Activated T-helper 1 cell treated with anti-CD3 and anti-CD28 coated beads, Interleukin-12 subunit alpha, Interleukin-12 subunit beta, Interleukin-2, Interleukin-4 antibody, amounts not matched to agents 30 ng/mL and 10 ng/mL and 1 ng/mL, durations not matched to agents 14 hours and 24 hours and 36 hours (primary cell): ENCODE measurements at regions not wholly inside any gene's neighbourhood (a gene's known extent, or its start where the extent isn't known, plus 50 kb on each side); places are given as distances from the start of the nearest gene placed in this dataset.

ENCODE experiments used
- DNase-seq: peaks from one replicate; pipeline ENCODE4 v3.0.0; 2021; ENCODE audit warnings: low spot score
- H3K27ac Mint-ChIP-seq: one replicate; pipeline ENCODE4 v1.8.0; 2021; ENCODE audit warnings: mild to moderate bottlenecking, mixed read lengths
- H3K27me3 Mint-ChIP-seq: one replicate; pipeline ENCODE4 v1.8.0; 2022; ENCODE audit warnings: mild to moderate bottlenecking, moderate library complexity, mixed read lengths; ENCODE audit not compliant: insufficient read depth
- H3K36me3 Mint-ChIP-seq: one replicate; pipeline ENCODE4 v1.8.0; 2021; ENCODE audit warnings: low read depth, mixed read lengths
- H3K4me1 Mint-ChIP-seq: one replicate; pipeline ENCODE4 v1.8.0; 2021; ENCODE audit warnings: low read depth, mixed read lengths
- H3K4me3 Mint-ChIP-seq: one replicate; pipeline ENCODE4 v1.8.0; 2021; ENCODE audit warnings: mild to moderate bottlenecking, moderate library complexity, mixed read lengths
- H3K9me3 Mint-ChIP-seq: one replicate; pipeline ENCODE4 v1.8.0; 2021; ENCODE audit warnings: mixed read lengths
- intact Hi-C: fragments of 100-400 bp; cut with micrococcal nuclease; formaldehyde crosslinking; loops from one replicate; pipeline ENCODE4 v1.15.1; 2024

DNA sequence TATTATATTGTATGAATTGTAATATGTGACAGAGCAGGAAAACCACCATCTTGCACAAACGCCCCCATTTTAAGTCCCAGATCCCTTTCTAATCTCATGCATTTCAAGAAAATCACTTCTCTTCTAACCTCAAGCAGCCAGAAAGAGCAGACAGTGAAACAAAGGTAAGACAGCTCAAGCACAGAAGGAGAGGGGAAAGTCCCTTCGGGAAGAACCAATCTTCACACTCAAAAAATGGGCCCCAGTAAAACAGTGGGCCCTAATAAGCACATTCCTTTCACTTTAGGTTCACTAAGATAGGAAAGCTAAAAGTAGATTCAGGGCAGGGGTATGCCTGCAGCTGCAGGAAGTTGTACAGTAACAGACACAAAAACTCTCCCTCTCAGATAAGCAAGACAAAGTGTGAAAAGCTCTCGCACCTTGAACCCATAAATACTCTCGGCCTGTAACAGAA, 1268.7 kb downstream of the SI start:
- no peaks in the 10 kb centered on the region for H3K36me3 Mint-ChIP-seq
- H3K4me3 Mint-ChIP-seq = no peak overlapping the region
- no peaks in the 10 kb centered on the region for H3K4me1 Mint-ChIP-seq
- H3K27me3 Mint-ChIP-seq = no peaks in the 10 kb centered on the region
- no peaks in the 10 kb centered on the region for H3K9me3 Mint-ChIP-seq
- no peak for DNase-seq
- no peak overlapping the region for H3K27ac Mint-ChIP-seq
- intact Hi-C loops = no loop called here

DNA sequence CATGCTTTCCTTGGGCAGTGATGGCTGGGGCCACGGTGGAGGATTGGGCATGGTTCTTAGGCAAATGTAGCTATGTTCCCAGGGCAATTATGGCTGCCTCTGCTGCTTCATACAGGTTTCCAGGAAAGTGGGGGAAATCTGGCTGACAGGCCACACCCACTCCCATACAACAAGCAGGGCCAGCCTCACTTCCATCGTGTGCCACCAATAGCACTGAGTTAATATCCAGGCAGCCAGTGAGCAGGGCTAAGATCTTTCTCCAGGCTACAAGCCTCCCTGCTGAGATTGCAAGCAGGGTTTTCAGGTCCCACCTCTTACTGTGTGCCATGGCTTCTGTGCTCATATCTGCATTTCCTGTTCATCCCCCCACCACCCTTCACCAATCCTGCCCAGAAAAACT, 1291.9 kb downstream of the SI start:
- H3K27ac Mint-ChIP-seq = no peak overlapping the region
- H3K27me3 Mint-ChIP-seq = no peaks in the 10 kb centered on the region
- H3K36me3 Mint-ChIP-seq = no peaks in the 10 kb centered on the region
- H3K9me3 Mint-ChIP-seq = no peaks in the 10 kb centered on the region
- no peaks in the 10 kb centered on the region for H3K4me1 Mint-ChIP-seq
- no peak for DNase-seq
- no peak overlapping the region for H3K4me3 Mint-ChIP-seq
- intact Hi-C loops = no loop called here

DNA sequence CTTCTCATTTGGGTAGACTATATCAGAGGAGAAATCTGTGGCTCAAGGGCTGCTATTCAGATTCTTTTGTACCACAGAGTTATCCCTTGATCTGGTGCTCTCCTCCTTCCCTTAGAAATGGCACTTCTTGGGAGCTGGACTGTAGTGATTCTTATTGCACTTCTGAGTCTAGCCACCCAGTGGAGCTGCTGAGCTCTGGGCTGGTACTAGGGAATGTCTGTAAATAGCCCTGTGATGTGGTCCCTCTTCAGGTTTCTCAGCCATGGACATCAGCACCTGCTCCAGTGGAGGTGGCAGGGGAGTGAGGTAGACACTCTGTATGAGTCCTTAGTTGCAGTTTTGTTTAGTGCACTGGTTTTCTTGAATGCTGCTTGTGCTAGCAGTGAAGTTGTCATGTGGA, 1292.6 kb downstream of the SI start:
- DNase-seq = no peak
- Mint-ChIP-seq H3K4me1 (no peaks in the 10 kb centered on the region), H3K27me3 (no peaks in the 10 kb centered on the region), H3K4me3 (no peak overlapping the region), H3K36me3 (no peaks in the 10 kb centered on the region), H3K9me3 (no peaks in the 10 kb centered on the region), H3K27ac (no peak overlapping the region)
- intact Hi-C loops = no loop called here

DNA sequence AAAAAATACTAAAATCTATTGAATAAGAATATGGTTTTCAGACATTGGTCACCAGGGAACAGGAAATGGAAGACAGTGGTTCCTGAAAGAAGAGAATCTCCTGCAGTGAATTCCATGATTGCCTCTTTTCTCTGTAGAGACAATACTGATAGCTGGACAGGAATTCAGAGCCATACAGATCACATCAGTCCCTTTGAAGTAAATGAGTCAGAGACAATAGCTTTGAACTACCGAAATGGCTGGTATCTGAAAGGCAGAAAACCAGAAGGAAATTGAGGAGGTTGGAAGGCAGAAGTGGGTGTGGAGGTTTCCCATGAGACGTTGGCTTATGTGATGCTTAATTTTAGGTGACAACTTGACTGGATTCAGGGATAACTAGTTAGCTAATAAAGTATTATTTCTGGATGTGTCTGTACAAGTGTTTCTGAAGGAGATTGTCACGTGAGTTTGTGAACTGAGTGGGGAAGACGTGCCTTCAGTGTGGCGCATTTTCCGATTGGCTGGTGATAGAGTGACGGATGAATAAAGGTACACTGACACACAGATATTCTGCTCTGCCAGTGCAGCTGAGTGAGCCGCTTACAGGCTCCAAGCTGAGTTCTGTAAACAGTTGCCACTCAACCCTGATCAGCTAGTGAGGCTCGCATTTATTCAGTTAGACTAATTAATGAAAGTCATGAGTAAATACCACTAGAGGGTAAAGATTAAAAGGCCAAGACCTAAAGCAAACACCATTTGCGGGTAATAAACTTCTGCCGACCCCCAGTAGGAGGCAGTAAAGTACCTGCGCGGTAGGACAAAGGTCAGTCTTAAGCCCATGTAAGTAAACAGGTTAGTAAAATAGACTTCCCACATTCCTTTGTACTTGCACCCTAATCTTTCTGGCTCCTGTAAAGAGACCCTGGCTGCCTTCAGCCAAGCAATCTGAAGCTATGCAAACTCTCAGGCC, 1298.6 kb downstream of the SI start:
- no peaks in the 10 kb centered on the region for H3K27me3 Mint-ChIP-seq
- intact Hi-C loops = no loop called here
- H3K36me3 Mint-ChIP-seq = no peaks in the 10 kb centered on the region
- H3K27ac Mint-ChIP-seq = no peak overlapping the region
- DNase-seq = no peak
- H3K4me1 Mint-ChIP-seq = no peaks in the 10 kb centered on the region
- peaks cover 11% of the 10 kb centered on the region for H3K9me3 Mint-ChIP-seq
- H3K4me3 Mint-ChIP-seq = no peak overlapping the region

DNA sequence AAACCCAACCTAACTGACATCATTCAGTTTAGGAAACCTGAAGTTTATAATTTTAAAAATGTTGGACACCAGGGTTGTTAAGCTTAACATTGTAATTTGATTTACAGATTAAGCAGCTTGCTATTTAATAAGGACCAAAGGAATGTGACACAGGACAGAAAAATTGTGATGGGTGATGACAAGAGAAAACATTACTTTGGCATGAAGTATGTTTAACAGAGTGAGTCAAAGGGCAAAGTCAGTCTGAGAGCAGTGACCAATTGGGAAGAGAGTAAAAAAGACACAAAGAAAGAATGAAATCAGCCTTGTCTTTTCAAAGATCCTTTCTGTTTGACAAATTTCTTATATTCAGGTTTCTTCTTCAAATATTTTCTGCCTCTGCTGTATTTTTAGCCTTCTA, 1301.6 kb downstream of the SI start:
- H3K4me1 Mint-ChIP-seq = no peaks in the 10 kb centered on the region
- no peak overlapping the region for H3K27ac Mint-ChIP-seq
- no peak for DNase-seq
- intact Hi-C loops = no loop called here
- no peak overlapping the region for H3K4me3 Mint-ChIP-seq
- H3K27me3 Mint-ChIP-seq = no peaks in the 10 kb centered on the region
- H3K36me3 Mint-ChIP-seq = no peaks in the 10 kb centered on the region
- H3K9me3 Mint-ChIP-seq = peaks cover 11% of the 10 kb centered on the region

DNA sequence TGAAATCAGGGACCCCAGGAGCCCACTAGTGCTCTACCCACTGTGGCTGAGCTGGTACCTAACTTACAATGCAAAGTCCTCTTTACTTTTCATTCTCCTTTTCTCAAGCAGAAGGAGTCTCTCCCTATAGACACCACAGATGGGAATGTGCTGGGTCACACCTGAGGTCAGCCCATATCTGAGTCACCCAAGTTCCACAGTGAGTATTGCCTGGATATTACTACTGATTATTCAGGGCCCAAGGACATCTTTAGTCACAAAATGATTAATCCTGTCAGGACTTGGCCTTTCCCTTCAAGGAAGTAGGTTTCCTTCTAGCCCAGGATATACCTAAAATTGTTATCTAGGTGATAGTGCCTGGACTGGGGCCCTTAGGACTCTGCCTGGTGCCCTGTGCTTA, 1305.2 kb downstream of the SI start:
- intact Hi-C loops = no loop called here
- H3K27ac Mint-ChIP-seq = no peak overlapping the region
- DNase-seq = no peak
- no peaks in the 10 kb centered on the region for H3K4me1 Mint-ChIP-seq
- no peak overlapping the region for H3K4me3 Mint-ChIP-seq
- H3K36me3 Mint-ChIP-seq = no peaks in the 10 kb centered on the region
- H3K27me3 Mint-ChIP-seq = no peaks in the 10 kb centered on the region
- H3K9me3 Mint-ChIP-seq = peaks cover 15% of the 10 kb centered on the region

DNA sequence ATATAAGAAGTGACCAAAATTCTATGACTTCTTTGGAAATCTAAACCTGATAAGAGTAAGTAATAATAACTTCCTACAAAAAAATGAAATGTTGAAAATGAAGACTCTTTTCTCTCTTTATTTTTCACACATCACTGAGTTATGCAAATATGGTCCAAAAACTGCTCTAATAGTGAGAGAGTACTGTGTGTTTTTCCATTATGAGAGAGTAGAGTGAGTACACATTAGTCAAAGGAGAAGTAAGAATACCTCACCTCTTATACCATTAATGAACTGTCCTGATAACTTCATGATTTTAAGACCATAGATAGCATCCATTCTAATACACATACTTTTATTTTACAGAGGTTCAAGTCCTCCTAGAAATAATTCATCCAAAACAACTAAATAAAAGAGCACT, 1310.2 kb downstream of the SI start:
- H3K4me1 Mint-ChIP-seq = no peaks in the 10 kb centered on the region
- no peak overlapping the region for H3K27ac Mint-ChIP-seq
- H3K9me3 Mint-ChIP-seq = peaks cover 4% of the 10 kb centered on the region
- no peaks in the 10 kb centered on the region for H3K36me3 Mint-ChIP-seq
- intact Hi-C loops = no loop called here
- no peak overlapping the region for H3K4me3 Mint-ChIP-seq
- no peaks in the 10 kb centered on the region for H3K27me3 Mint-ChIP-seq
- DNase-seq = no peak

DNA sequence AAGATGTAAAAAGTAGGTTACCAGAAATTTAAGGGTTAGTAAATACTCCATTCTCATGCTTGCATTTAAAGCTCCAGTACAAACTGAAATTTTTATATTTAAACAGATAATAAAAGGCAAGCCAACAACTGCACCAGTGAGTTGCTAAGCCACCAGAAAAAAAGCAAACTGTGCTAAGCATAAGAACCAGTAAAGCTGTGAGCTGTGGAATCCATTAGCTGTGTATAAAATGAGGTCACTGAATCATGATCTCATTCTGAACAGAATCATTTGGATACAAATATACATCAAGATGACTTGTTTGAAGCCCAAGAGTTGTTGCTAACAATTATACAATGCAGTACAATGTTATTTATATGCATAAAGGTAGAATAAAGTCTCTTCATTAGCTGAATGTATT, 1312.2 kb downstream of the SI start:
- no peak overlapping the region for H3K27ac Mint-ChIP-seq
- H3K9me3 Mint-ChIP-seq = peaks cover 4% of the 10 kb centered on the region
- H3K4me1 Mint-ChIP-seq = no peaks in the 10 kb centered on the region
- H3K4me3 Mint-ChIP-seq = no peak overlapping the region
- intact Hi-C loops = no loop called here
- no peak for DNase-seq
- H3K36me3 Mint-ChIP-seq = no peaks in the 10 kb centered on the region
- no peaks in the 10 kb centered on the region for H3K27me3 Mint-ChIP-seq

DNA sequence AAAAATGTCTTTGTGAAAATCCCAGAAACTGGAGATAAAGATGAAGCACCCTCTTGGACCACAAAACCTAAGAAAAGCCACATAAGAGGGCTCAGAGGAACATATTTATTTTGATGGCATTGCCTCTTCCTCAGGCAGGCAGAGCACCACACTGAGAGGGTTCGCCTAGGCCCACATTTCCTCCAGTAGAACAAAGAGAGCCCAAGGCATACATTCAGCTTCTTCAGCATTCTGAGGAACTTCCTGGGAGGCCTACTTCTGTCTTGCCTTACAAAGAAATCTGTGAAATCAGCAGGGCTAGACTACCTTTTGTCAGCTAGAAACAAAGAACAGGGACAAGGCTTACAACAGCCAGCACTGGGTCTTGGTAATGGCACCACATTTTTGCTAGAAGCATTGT, 1325.3 kb downstream of the SI start:
- no peak overlapping the region for H3K27ac Mint-ChIP-seq
- intact Hi-C loops = no loop called here
- no peaks in the 10 kb centered on the region for H3K27me3 Mint-ChIP-seq
- H3K9me3 Mint-ChIP-seq = peaks cover 34% of the 10 kb centered on the region
- no peaks in the 10 kb centered on the region for H3K4me1 Mint-ChIP-seq
- H3K4me3 Mint-ChIP-seq = no peak overlapping the region
- DNase-seq = no peak
- no peaks in the 10 kb centered on the region for H3K36me3 Mint-ChIP-seq

DNA sequence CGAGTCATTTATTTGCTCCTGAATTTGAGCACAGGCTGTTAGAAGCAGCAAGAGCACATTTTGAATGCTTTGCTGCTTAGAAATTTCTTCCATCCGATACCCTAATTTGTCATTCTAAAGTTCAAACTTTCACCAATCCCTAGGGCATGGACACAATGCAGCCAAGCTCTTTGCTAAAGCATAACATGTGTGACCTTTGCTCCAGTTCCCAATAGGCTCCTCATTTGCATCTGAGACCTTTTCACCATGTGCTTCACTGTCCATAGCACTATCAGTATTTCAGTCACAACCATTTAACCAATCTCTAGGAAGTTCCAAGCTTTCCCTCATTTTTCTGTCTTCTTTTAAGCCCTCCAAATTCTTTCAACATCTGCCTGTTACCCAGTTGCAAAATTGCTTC, 1333.1 kb downstream of the SI start:
- Mint-ChIP-seq H3K27ac (no peak overlapping the region), H3K4me3 (no peak overlapping the region)
- intact Hi-C loops = no loop called here

DNA sequence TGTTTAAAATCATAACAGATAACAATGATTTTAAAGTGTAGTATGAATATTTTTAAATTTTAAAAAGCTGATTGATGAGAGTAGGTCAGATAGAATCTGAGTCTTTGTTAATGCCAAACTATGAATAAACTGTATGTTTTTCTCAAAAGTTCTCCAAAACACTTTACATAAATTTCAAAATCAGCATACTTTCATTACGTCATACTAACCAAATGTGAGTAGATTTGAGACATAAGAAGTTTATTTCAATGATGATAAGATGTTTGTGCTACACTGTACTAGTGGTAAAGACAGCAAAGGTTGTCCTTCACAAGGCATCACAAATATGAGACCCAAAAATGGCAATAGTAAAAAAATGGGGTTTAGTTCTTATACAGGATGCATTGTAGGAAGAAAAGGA, 1342.9 kb downstream of the SI start:
- no peak for DNase-seq
- no peak overlapping the region for H3K4me3 Mint-ChIP-seq
- intact Hi-C loops = no loop called here
- peaks cover 6% of the 10 kb centered on the region for H3K9me3 Mint-ChIP-seq
- H3K27ac Mint-ChIP-seq = no peak overlapping the region
- no peaks in the 10 kb centered on the region for H3K36me3 Mint-ChIP-seq
- H3K4me1 Mint-ChIP-seq = no peaks in the 10 kb centered on the region
- no peaks in the 10 kb centered on the region for H3K27me3 Mint-ChIP-seq

More for the DNA sequence above, 1333.1 kb downstream of the SI start:
- DNase-seq = no peak
- Mint-ChIP-seq H3K36me3 (no peaks in the 10 kb centered on the region), H3K4me1 (no peaks in the 10 kb centered on the region), H3K27me3 (no peaks in the 10 kb centered on the region), H3K9me3 (peaks cover 16% of the 10 kb centered on the region)

DNA sequence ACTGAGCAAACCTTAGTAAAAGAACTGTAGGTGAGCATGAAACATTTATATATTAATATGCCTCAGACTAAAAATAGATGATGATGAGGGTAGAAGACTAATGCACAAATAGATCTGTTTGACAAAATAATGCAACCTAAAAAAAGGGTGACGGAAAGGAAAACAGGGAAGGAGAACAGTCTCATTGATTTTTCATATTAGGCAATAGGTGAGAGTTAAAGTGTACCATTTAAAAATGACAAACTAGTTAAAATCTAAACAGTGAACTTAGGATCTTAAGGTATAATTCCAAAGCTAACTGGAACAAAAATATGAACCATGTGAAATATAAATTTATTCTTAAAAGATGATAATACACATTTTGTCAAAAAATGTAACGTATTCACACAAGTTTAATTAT, 1347.6 kb downstream of the SI start:
- intact Hi-C loops = no loop called here
- DNase-seq = no peak
- Mint-ChIP-seq H3K36me3 (no peaks in the 10 kb centered on the region), H3K27ac (no peak overlapping the region), H3K9me3 (no peaks in the 10 kb centered on the region), H3K4me1 (no peaks in the 10 kb centered on the region), H3K27me3 (no peaks in the 10 kb centered on the region), H3K4me3 (no peak overlapping the region)

DNA sequence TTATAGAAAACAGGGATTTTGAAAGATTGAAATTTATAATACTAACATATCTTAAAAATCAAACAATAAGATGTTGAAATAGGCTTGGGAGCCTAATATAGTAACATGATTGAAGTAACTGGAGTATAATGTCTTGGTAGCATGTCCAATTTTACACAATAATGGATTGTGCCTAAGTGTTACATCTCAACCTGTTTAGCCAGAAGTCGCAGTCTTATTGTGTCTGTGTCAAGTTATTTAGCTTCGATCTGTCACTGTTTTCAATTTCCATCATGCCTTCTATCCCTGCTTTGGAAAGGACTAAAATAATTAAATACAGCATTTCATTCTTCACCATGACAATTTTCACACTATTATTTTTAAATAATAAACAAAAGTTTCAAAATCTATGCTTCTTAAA, 1352.2 kb downstream of the SI start:
- Mint-ChIP-seq H3K4me3 (no peak overlapping the region), H3K4me1 (no peaks in the 10 kb centered on the region), H3K27me3 (no peaks in the 10 kb centered on the region), H3K9me3 (peaks cover 2% of the 10 kb centered on the region), H3K27ac (no peak overlapping the region), H3K36me3 (no peaks in the 10 kb centered on the region)
- DNase-seq = no peak
- intact Hi-C loops = no loop called here

DNA sequence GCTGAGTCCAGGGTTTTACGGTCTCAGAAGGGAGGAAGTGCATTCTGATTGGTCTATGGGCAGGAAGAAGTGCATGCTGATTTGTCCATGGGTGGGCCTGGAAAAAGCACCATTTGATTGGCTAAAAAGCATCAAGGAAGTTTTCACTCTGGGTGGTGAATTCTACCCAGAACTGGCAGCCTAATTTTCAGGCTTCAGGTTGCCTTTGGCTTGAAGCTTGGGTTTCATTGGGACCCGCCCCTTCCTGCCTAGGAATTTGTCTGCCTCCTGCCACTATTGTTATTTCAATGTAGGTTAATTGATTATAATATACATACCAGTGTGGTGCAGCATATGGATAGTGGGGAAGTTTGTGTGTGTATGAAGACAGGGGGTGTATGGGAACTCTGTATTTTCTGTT, 1355.9 kb downstream of the SI start:
- H3K27me3 Mint-ChIP-seq = no peaks in the 10 kb centered on the region
- no peak for DNase-seq
- no peak overlapping the region for H3K27ac Mint-ChIP-seq
- intact Hi-C loops = no loop called here
- H3K4me1 Mint-ChIP-seq = no peaks in the 10 kb centered on the region
- H3K9me3 Mint-ChIP-seq = peaks cover 9% of the 10 kb centered on the region
- H3K4me3 Mint-ChIP-seq = no peak overlapping the region
- H3K36me3 Mint-ChIP-seq = no peaks in the 10 kb centered on the region
